Right kidney (tissue), 1 donor: ENCODE measurements at regions not wholly inside any gene's neighbourhood (a gene's known extent, or its start where the extent isn't known, plus 50 kb on each side); places are given as distances from the start of the nearest gene placed in this dataset.
"Not testable (repeated sequence)": the region's sequence is repeated elsewhere in the genome, so short reads cannot be mapped to it uniquely, and the experiment has no call there.

ENCODE experiments used
- DNase-seq: peaks from one replicate; pipeline ENCODE4 v3.0.0-alpha.2; 2016

- DNase-seq: no peak
Measured at GRCh38 chr5:2888520-2889060, 137.1 kb upstream of the IRX2 start.

- no peak for DNase-seq
Measured at GRCh38 chr5:2887481-2888348, 136.2 kb upstream of the IRX2 start.

GRCh38 chr5:2886531-2886930 lies 135.1 kb upstream of the IRX2 start:
- no peak for DNase-seq

DNA sequence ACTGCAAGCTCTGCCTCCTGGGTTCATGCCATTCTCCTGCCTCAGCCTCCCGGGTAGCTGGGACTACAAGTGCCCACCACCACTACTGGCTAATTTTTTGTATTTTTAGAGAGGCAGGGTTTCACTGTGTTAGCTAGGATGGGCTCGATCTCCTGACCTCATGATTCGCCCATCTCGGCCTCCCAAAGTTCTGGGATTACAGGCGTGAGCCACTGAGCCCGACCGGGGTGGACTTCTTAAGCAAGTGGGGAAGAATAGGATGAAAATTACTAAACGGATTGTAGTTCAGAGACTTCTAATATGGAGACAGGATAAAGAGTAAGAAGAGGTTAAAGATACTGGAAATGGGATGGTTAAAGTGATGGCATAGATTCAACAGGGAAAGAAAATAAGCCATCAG lies 132.3 kb upstream of the IRX2 start:
- no peak for DNase-seq

GRCh38 chr5:2879701-2880100 lies 128.2 kb upstream of the IRX2 start:
- DNase-seq: no peak

DNA sequence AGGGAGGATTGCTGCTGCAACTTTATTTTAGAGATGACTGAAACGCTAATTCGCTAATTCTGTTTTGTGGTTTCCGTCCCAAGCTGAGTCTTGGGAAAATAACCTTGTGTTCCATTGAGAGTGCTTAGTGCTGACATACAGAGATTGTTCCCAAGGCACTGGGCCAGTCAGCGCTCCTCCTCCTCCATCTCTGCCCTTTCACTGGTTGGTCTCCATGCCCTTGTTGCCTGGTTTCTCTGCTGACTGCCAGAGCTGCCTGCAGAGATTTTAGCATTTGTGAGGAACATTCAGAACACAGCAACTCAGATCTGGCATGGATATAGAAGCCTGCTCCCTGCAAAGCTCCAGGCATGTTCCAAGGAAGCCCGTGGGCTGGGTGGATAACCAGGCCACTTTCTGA lies 126.0 kb upstream of the IRX2 start:
- no peak for DNase-seq

DNA sequence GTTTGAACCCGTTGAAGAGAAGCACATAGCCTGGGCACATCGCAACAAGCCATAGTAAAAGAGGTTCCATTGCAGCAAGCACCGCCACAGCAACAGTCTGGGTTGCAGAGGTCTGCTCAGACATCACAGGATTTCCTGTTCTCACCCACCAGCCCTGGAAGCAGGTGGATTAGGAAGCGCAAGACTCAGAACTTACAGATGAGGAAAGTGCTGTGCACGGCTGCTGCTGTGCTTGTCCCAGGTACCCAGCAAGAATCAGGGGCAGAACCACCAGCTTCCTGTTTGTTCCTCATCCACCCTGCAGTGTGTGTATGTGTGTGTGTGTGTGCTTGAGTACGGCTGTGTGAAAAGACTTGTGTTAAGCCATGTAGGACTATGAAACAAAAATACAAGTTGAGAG lies 124.7 kb upstream of the IRX2 start:
- DNase-seq: no peak

GRCh38 chr5:2874099-2874498 lies 122.6 kb upstream of the IRX2 start:
- DNase-seq: no peak

GRCh38 chr5:2872676-2873075 lies 121.2 kb upstream of the IRX2 start:
- no peak for DNase-seq

GRCh38 chr5:2871282-2871681 lies 119.8 kb upstream of the IRX2 start:
- no peak for DNase-seq

DNA sequence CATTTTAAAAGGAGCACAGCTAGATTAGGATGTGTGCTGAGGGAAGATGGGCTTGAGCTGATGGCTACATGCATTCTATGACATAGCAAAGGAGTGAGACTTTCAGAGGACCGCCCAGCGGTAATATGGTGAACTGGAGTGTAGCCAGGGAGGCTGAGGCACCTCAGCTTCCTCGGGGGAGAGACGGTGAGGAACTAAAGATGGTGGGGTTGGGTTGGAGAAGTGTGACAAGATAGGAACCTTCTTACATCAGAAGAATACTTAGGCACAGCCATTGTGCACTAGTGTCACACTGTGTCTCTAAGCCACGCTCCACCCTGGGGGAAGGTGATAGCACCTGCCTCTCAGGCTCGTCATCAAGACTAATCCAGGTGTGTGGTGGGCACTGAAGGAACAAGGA lies 118.0 kb upstream of the IRX2 start:
- no peak for DNase-seq

DNA sequence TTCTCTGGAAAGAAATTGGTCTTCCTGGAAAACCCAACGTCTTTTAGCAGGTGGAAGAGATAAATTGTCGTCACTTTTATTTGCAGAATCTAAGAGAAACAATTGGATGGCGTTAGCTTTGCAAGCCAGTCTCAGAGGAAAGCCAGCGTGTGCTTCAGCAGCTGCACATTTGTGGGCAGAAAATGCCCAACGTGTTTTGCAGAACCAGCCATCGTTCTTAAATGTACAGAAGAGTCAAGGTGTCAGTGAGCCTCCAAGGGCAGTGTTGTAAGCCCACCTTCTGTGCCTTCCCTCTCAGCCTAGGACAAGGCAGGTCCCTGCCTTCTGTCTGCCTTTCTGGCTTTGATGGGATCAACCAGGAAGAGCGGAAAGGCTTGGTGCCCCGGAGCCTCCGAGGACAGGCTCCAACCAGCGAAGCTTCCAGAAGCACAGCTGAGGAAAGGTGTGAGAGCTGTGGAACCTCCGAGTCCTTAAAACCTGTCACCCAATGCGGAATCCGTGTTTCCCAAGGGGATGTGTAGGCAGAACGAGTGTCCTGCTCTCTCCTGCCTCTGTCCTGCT lies 116.0 kb upstream of the IRX2 start:
- DNase-seq: no peak

DNA sequence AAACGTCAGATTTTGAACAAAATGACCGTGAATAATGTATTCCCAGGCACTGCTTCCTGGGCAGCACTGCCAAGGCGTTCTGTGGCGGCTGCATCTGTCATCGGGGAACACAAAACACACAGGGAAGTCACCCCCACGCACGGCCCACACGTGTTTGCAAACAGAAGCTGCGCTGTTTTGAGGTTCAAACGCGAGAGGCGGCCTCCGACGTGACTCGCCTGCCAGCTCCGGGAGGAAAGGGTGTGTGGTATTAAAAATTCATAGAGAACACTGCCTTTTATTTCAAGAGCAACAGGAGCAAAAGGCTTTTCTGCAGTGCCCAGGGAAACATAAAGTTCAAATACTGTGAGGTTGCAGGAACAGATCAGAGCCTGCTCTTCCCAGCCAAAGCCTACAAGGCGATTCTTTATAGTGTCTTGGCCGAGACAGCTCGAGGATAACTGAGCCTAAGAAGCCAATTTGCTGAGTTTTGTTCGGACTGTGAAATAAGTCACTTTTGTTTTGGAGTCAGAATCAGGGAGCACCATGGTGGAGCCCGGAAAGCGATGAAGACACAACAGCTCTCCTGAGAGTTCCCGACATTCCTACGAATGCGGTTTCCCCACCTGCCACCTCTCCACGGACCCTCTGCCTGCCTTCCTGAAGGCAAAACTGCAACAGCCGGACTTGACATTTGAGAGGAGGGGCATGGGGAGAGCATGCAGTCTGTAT lies 115.3 kb upstream of the IRX2 start:
- DNase-seq: no peak

DNA sequence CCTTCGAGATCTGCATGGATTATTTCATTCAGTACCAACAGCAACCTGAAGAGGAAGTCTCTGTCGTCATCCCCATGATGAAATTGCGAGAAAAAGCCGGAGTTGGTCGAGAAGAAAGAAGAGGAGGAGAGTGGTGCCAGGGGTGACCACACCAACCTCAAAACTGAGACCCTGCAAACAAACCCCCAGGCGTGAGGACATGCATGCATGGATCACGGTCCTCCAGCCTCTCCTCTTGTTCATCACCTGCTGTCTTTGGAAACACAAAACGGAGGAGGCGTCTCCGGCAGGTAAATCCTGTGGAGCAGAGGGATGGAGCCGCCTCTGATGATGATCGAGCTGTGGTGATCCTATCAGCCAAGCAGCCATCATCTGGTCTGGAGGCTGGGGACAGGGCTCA lies 114.4 kb upstream of the IRX2 start:
- no peak for DNase-seq

GRCh38 chr5:2864515-2865105 lies 113.1 kb upstream of the IRX2 start:
- DNase-seq: no peak

DNA sequence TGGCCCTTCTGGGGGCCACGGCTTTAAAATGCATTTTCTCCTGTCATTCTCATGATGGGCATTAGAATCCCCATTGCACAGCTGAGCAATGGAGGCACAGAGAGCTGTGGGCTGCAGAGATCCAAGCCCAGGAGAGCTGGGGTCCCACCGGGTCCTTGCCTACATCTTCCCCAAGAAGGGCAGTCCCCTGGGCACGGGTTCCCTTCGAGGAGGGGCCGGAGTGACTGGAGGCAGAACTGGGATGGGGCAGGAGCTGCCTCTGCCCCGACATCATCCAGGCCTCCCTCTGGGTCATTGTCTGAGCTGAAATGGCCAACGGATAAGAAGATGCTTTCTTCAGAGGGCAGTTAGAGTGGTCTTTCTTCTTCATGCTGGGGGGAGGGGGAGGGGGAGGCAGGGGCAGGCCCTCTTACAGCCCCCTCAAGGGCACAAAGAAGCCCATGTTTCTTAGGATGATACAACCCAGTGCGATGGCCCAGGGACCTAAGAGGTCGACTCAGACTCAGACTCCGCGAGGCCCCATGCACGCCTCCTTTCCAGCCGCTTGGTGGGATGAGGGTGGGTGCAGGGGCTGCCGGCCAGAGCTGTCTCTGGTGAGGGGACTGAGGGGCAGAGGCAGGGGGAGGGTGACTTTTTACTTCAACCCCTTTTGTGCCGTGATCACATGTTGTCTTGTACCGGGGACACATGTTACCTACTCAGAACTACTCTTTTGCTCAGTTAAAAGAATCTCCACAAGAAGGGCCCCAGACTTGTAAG lies 112.4 kb upstream of the IRX2 start:
- DNase-seq: no peak

- no peak for DNase-seq
Measured at GRCh38 chr5:2863133-2863532, 111.7 kb upstream of the IRX2 start.

GRCh38 chr5:2862176-2862575 lies 110.7 kb upstream of the IRX2 start:
- not testable (repeated sequence) for DNase-seq

GRCh38 chr5:2861605-2862004 lies 110.1 kb upstream of the IRX2 start:
- DNase-seq: no peak

GRCh38 chr5:2860101-2860500 lies 108.6 kb upstream of the IRX2 start:
- DNase-seq: no peak

DNA sequence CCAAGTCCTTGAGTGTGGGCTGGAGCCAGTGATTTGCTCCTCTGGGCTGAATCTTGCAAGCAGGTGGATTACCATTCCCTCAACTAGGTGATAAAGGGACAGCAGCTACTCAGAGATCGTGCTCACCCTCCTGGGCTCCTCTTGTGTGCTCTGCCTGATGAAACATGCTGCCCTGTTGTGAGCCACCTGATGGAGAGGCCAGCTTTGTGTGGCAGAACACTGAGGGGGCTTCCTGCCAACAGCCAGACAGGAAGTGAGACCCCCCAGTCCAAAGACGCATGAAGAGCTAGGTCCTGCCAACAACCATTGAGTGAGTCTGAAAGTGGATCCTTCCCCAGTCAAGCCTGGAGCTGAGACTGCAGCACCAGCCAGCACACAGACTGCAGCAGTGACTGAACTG lies 106.4 kb upstream of the IRX2 start:
- no peak for DNase-seq

DNA sequence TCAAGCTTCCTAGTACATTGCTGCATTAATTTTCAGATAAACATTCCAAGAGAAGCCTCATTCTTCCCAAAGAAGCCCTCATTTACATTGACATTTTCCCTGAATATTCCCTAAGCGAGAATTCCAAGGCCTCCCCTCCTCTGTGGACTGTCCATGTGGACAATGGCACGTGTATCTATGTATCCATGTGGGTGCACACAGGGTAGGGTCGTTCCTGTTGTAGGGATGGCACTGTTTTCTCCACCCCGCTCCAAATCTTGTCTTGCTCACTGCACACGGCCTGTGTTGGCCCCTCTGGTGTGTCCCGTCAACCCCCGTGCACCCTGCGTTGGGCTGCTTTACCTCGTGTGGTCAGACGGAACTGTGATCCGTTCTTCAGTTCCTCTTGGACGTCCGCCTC lies 104.7 kb upstream of the IRX2 start:
- no peak for DNase-seq
